Parathyroid adenoma (tissue), 2 donors: ENCODE measurements at regions not wholly inside any gene's neighbourhood (a gene's known extent, or its start where the extent isn't known, plus 50 kb on each side); places are given as distances from the start of the nearest gene placed in this dataset.

Source experiments
- H2AFZ ChIP-seq: fragments of 300-600 bp; sonication (generic); one replicate; pipeline ENCODE4 v1.7.0; 2017; ENCODE audit warnings: antibody characterized with exemption, mild to moderate bottlenecking
- H3K27ac ChIP-seq: fragments of 300-600 bp; sonication (generic); one replicate; pipeline ENCODE4 v1.7.0; 2017
- H3K27me3 ChIP-seq: fragments of 300-600 bp; sonication (generic); one replicate; pipeline ENCODE4 v1.7.0; 2017; ENCODE audit warnings: low read length; ENCODE audit not compliant: control insufficient read depth, insufficient read depth
- H3K36me3 ChIP-seq: fragments of 300-600 bp; sonication (generic); one replicate; pipeline ENCODE4 v1.7.0; 2017; ENCODE audit warnings: low read length; ENCODE audit not compliant: control insufficient read depth, insufficient read depth
- H3K4me1 ChIP-seq: fragments of 300-600 bp; sonication (generic); one replicate; pipeline ENCODE4 v1.7.0; 2017; ENCODE audit warnings: control low read depth
- H3K4me2 ChIP-seq: fragments of 300-600 bp; sonication (generic); one replicate; pipeline ENCODE4 v1.7.0; 2017; ENCODE audit warnings: low read length
- H3K4me3 ChIP-seq: fragments of 300-600 bp; sonication (generic); one replicate; pipeline ENCODE4 v1.7.0; 2017; ENCODE audit warnings: low read depth, low read length
- H3K79me2 ChIP-seq: fragments of 300-600 bp; sonication (generic); one replicate; pipeline ENCODE4 v1.7.0; 2017; ENCODE audit warnings: control low read depth
- H3K9ac ChIP-seq: fragments of 300-600 bp; sonication (generic); one replicate; pipeline ENCODE4 v1.7.0; 2017; ENCODE audit warnings: mild to moderate bottlenecking
- H3K9me3 ChIP-seq: fragments of 300-600 bp; sonication (generic); one replicate; pipeline ENCODE4 v1.7.0; 2017; ENCODE audit warnings: low read length; ENCODE audit not compliant: control insufficient read depth
- TF ChIP-seq, protein P1 (sequence below): fragments of 300-600 bp; sonication (generic); IDR thresholded peaks from one replicate; pipeline ENCODE4 v1.7.0; 2017; ENCODE audit warnings: antibody characterized with exemption, mild to moderate bottlenecking
- donor health status: primary hyperparathyroidism.

DNA sequence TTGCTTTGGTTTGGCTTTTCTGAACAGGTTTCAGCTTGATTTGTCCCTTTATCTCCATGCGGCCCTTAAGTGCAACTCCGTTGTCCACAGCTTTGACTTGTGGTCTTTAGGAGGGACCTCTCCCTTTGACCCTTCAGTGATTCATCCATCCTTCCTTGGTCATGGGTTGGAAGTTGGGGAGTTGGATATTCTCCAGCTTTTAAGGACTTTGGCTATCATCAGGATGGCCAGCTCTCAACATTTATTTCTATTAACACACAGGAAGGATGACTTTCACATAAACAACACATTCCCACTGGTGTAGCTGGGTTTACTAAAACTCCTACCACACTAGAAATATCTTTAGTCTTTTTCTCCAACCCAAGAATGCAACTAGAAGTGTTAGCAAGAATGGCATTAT, 50.9 kb upstream of the E2F7 start:
- Histone ChIP-seq H3K4me2 (no peak overlapping the region), H3K4me1 (no peaks in the 10 kb centered on the region), H3K9me3 (no peaks in the 10 kb centered on the region), H3K36me3 (no peaks in the 10 kb centered on the region), H3K79me2 (no peaks in the 10 kb centered on the region), H3K9ac (no peak overlapping the region), H3K27me3 (no peaks in the 10 kb centered on the region), H2AFZ (no peak overlapping the region), H3K27ac (no peak overlapping the region), H3K4me3 (no peak overlapping the region)
- TF ChIP-seq, protein P1, sequence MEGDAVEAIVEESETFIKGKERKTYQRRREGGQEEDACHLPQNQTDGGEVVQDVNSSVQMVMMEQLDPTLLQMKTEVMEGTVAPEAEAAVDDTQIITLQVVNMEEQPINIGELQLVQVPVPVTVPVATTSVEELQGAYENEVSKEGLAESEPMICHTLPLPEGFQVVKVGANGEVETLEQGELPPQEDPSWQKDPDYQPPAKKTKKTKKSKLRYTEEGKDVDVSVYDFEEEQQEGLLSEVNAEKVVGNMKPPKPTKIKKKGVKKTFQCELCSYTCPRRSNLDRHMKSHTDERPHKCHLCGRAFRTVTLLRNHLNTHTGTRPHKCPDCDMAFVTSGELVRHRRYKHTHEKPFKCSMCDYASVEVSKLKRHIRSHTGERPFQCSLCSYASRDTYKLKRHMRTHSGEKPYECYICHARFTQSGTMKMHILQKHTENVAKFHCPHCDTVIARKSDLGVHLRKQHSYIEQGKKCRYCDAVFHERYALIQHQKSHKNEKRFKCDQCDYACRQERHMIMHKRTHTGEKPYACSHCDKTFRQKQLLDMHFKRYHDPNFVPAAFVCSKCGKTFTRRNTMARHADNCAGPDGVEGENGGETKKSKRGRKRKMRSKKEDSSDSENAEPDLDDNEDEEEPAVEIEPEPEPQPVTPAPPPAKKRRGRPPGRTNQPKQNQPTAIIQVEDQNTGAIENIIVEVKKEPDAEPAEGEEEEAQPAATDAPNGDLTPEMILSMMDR, result no peak

DNA sequence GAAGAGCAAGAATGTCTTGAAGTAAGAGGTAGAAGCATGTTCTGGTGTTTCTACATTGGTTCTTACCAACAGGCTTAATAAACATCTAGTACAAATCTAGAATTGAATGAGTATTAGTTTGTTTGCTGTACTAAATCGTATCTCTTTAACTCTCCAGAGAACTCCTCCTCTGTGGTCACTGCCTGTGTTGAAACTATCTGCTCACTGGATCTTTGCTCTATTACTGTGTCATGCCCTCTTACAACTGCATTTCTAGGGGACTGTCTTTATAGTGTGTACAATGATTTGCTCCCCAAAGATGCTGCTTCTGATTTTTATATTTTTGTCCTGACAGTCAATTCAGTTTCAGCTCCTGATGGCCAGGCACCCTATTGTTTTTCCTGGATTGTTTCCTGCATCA, 50.1 kb upstream of the E2F7 start:
- no peaks in the 10 kb centered on the region for H3K79me2 ChIP-seq
- H3K9me3 ChIP-seq, result no peaks in the 10 kb centered on the region
- H3K36me3 ChIP-seq, result no peaks in the 10 kb centered on the region
- no peak overlapping the region for H3K27ac ChIP-seq
- no peak overlapping the region for H3K4me3 ChIP-seq
- TF ChIP-seq, protein P1, result no peak
- no peaks in the 10 kb centered on the region for H3K27me3 ChIP-seq
- H3K4me1 ChIP-seq, result no peaks in the 10 kb centered on the region
- no peak overlapping the region for H2AFZ ChIP-seq
- no peak overlapping the region for H3K4me2 ChIP-seq
- H3K9ac ChIP-seq, result no peak overlapping the region
